ENCODE measurements at regions not wholly inside any gene's neighbourhood (a gene's known extent, or its start where the extent isn't known, plus 50 kb on each side); places are given as distances from the start of the nearest gene placed in this dataset.

DNA sequence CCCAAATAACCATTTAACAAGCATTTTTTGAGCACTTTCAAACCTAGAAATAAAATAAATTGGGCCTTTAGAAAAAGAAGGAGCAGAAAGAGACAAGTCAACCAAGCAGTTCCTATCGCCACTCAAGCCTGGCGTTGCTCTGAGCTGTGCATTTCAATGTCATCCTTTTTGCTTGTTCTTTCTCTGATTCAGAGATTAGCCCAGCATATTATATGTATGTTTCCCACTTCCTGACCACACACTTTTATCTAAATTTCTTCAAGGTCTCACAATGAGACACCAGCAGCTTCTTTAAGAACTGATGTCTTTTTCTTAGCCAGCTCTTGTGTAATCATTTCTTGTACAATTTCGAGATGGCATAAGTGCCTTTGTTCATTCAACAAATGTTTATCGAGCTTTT lies 344.5 kb upstream of the ID2 start:
- Histone ChIP-seq H3K9me3 (0 out of 3 replicates have a peak, but pooled peaks cover 2% of the 10 kb centered on the region), H3K4me1 (no peaks in the 10 kb centered on the region), H3K27ac (no peak overlapping the region), H3K4me3 (no peak overlapping the region), H3K4me2 (no peak overlapping the region)
- 67% methylated on average over 4 of the region's 4 CpGs for WGBS (ENCODE audit: missing lambda C conversion rate)
- no peak for ATAC-seq
- ChIA-PET CTCF (interaction anchor here (1.0 to 1.5 kb wide), 4 partner anchors 9 to 261 kb away, joined by 3 read pairs; no protein-coding TSS in a partner anchor), POLR2A (no interaction called here)
- DNase-seq (ENCODE audit: low read depth in 1 of 2, low spot score in 1 of 2) = no peak
- FAIRE-seq = no peak
- TF ChIP-seq EP300 (IDR thresholded peaks at IDR 0.05) = no peak
- no peak for TF ChIP-seq CEBPB (IDR thresholded peaks at IDR 0.05)
- no peak for TF ChIP-seq RNF2 (IDR thresholded peaks at IDR 0.05; ENCODE audit: borderline replicate concordance, low read depth)
- TF ChIP-seq SMC3 (IDR thresholded peaks at IDR 0.05) = no peak
- TF ChIP-seq RARB (CRISPR knock-in tag; IDR thresholded peaks at IDR 0.05) = no peak
- TF ChIP-seq CHD4 (IDR thresholded peaks at IDR 0.05; ENCODE audit: borderline replicate concordance) = no peak
- TF ChIP-seq PHF8 (IDR thresholded peaks at IDR 0.05; ENCODE audit: borderline replicate concordance, low read depth) = no peak
- TF ChIP-seq ZFP36 (IDR thresholded peaks at IDR 0.05; ENCODE audit: borderline replicate concordance, partially characterized antibody) = no peak

DNA sequence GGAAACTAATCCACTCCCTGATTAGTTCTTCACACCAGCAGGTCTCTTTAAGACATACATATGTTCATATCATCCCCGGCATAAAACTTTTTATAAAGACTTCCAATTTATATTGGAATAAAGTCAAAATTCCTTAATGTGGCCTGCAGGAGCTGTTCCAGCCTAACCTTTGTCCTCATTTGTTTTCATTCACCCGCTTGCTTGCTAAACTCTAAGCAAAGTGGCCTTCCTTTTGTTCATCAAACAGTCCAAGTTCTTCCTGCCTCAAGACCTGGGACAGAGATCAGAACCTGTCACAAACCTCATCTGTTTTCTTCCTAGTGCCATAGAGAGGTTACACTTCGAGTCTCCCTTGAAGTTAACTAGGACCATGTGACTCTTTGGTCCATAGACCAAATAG lies 339.4 kb upstream of the ID2 start:
- H3K9me3 ChIP-seq = 0 out of 3 replicates have a peak, but pooled peaks cover 2% of the 10 kb centered on the region
- CTCF ChIA-PET = no interaction called here
- ATAC-seq (no peak), DNase-seq (ENCODE audit: low read depth in 1 of 2, low spot score in 1 of 2) (no peak), FAIRE-seq (no peak)
- POLR2A ChIA-PET = no interaction called here
- no peaks in the 10 kb centered on the region for H3K4me1 ChIP-seq
- no peak overlapping the region for H3K4me3 ChIP-seq
- no peak for TF ChIP-seq ESRRA (IDR thresholded peaks at IDR 0.05; ENCODE audit: borderline replicate concordance, low read length)
- no peak for TF ChIP-seq FOSB (CRISPR knock-in tag; IDR thresholded peaks at IDR 0.05)
- TF ChIP-seq JUNB (IDR thresholded peaks at IDR 0.05) = no peak
- TF ChIP-seq, protein P1, sequence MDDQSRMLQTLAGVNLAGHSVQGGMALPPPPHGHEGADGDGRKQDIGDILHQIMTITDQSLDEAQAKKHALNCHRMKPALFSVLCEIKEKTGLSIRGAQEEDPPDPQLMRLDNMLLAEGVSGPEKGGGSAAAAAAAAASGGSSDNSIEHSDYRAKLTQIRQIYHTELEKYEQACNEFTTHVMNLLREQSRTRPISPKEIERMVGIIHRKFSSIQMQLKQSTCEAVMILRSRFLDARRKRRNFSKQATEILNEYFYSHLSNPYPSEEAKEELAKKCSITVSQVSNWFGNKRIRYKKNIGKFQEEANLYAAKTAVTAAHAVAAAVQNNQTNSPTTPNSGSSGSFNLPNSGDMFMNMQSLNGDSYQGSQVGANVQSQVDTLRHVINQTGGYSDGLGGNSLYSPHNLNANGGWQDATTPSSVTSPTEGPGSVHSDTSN (IDR thresholded peaks at IDR 0.05) = no peak
- H3K27ac ChIP-seq = no peak overlapping the region
- 61% methylated on average over 3 of the region's 3 CpGs for WGBS (ENCODE audit: missing lambda C conversion rate)
- H3K4me2 ChIP-seq = no peak overlapping the region

DNA sequence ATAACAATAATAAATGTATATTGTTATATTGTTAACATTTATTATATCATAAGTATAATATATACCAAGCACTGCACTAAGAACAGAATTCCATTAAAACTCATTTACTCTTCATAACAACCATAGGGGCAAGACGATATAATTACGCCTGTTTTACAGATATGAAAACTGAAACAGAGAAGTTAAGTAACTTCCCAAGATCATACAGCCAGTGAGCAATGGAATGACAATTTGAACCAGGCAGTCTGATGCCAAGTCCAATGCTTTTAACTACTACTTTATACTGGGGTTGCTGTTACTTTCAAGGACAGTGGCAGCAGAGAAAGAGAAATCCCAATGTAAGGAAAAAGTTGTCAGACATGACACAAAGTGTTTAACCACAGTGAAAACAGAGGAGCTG lies 338.8 kb upstream of the ID2 start:
- Histone ChIP-seq H3K9me3 (0 out of 3 replicates have a peak, but pooled peaks cover 2% of the 10 kb centered on the region), H3K4me3 (no peak overlapping the region), H3K27ac (no peak overlapping the region), H3K4me1 (no peaks in the 10 kb centered on the region), H3K4me2 (no peak overlapping the region)
- DNase-seq (ENCODE audit: low read depth in 1 of 2, low spot score in 1 of 2) (no peak), FAIRE-seq (no peak), ATAC-seq (no peak)
- no peak for TF ChIP-seq MAZ (IDR thresholded peaks at IDR 0.05; ENCODE audit: borderline replicate concordance, low read depth, low read length)
- no peak for TF ChIP-seq RCOR1 (IDR thresholded peaks at IDR 0.05; ENCODE audit: low read depth, low read length)
- TF ChIP-seq JUN (IDR thresholded peaks at IDR 0.05) = no peak
- no peak for TF ChIP-seq RFX5 (IDR thresholded peaks at IDR 0.05)
- TF ChIP-seq CHD4 (IDR thresholded peaks at IDR 0.05; ENCODE audit: borderline replicate concordance) = no peak
- TF ChIP-seq NFE2L2 (conservative IDR thresholded peaks at IDR 0.05; ENCODE audit: low read length) = no peak
- no peak for TF ChIP-seq POLR2AphosphoS2 (conservative IDR thresholded peaks at IDR 0.05; ENCODE audit: low read length)
- no peak for TF ChIP-seq BHLHE40 (IDR thresholded peaks at IDR 0.05; ENCODE audit: low read depth, low read length)
- no peak for TF ChIP-seq PHF8 (IDR thresholded peaks at IDR 0.05; ENCODE audit: borderline replicate concordance, low read depth)
- no peak for TF ChIP-seq ESRRA (IDR thresholded peaks at IDR 0.05; ENCODE audit: borderline replicate concordance, low read length)
- no peak for TF ChIP-seq MAFK (IDR thresholded peaks at IDR 0.05; ENCODE audit: partially characterized antibody)
- no peak for TF ChIP-seq KDM5A (IDR thresholded peaks at IDR 0.05)
- TF ChIP-seq ZC3H11A (IDR thresholded peaks at IDR 0.05) = no peak
- TF ChIP-seq, protein P2, sequence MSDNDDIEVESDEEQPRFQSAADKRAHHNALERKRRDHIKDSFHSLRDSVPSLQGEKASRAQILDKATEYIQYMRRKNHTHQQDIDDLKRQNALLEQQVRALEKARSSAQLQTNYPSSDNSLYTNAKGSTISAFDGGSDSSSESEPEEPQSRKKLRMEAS (IDR thresholded peaks at IDR 0.05) = no peak
- TF ChIP-seq RARB (CRISPR knock-in tag; IDR thresholded peaks at IDR 0.05) = no peak
- 87% methylated on average over 2 of the region's 2 CpGs for WGBS (ENCODE audit: missing lambda C conversion rate)
- ChIA-PET CTCF (no interaction called here), POLR2A (no interaction called here)
